Uterus (tissue), 3 donors: ENCODE measurements at regions not wholly inside any gene's neighbourhood (a gene's known extent, or its start where the extent isn't known, plus 50 kb on each side); places are given as distances from the start of the nearest gene placed in this dataset.

ENCODE experiments used
- DNase-seq, 2 donors: peaks; one replicate each; pipeline ENCODE4 v3.0.0-alpha.2; 2019 to 2020
- H3K27ac ChIP-seq, 2 donors: fragments of 200-600 bp; sonication (generic); 1 replicate in 1 of 2; 2 replicates in 1 of 2; pipeline ENCODE4 v1.5.1; 2016 to 2018
- H3K27me3 ChIP-seq, 2 donors: fragments of 200-600 bp; sonication (generic); one replicate each; pipeline ENCODE4 v1.5.1; 2018 to 2019; ENCODE audit warnings: control low read depth in 1 of 2
- H3K36me3 ChIP-seq, 2 donors: fragments of 200-600 bp; sonication (generic); one replicate each; pipeline ENCODE4 v1.5.1; 2019; ENCODE audit warnings: control low read depth in 1 of 2
- H3K4me1 ChIP-seq, 2 donors: fragments of 200-600 bp; sonication (generic); one replicate each; pipeline ENCODE4 v1.5.1; 2018 to 2019; ENCODE audit warnings: control low read depth in 1 of 2
- H3K4me3 ChIP-seq, 2 donors: fragments of 200-600 bp; sonication (generic); 1 replicate in 1 of 2; 2 replicates in 1 of 2; pipeline ENCODE4 v1.5.1; 2018 to 2019; ENCODE audit warnings: mild to moderate bottlenecking in 1 of 2
- H3K9me3 ChIP-seq, 2 donors: fragments of 200-600 bp; sonication (generic); one replicate each; pipeline ENCODE4 v1.5.1; 2019; ENCODE audit warnings: control low read depth in 1 of 2
- CTCF ChIP-seq, 4 experiments: fragments of 200-600 bp in 2 of 4; fragments of 450-650 bp in 2 of 4; sonication (generic) in 2 of 4; IDR thresholded peaks; one replicate each; pipeline ENCODE4 v1.5.1; 2016 to 2019; ENCODE audit warnings: antibody characterized with exemption in 4 of 4, mild to moderate bottlenecking in 2 of 4, moderate library complexity in 1 of 4
- POLR2A ChIP-seq, 2 donors: fragments of 450-650 bp; IDR thresholded peaks; one replicate each; pipeline ENCODE4 v1.6.1; 2016; ENCODE audit warnings: antibody characterized with exemption in 2 of 2, mild to moderate bottlenecking in 1 of 2, moderate library complexity in 1 of 2
- intact Hi-C: fragments of 100-400 bp; cut with DNase I; formaldehyde crosslinking; loops from one replicate; pipeline ENCODE4 v1.15.1; 2023; ENCODE audit warnings: low total_unique reads
- donor health status: DM: yes; HTN: yes; CAD: no.

DNA sequence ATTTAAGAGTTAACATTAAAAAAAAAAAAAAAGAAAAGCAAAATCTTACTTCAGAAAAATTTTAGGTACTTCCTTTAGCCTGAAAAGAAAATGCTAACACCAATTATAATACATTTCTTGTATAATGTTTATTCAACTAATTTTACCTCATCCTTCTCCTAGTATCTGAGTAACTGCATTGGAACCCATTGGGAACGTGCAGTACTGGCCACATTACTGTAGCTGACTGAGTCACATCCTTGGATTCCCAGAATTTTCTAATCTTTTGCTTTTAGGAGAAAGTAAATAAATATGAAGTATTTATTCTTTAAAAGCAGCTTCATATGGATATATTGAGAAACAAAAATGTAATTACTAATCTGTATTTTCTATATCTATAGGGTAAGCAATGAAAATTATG, 82.6 kb upstream of the SLITRK2 start:
- no peak overlapping the region for H3K27ac ChIP-seq

GRCh38 chrX:145751943-145752342, 65.7 kb upstream of the SLITRK2 start:
- Histone ChIP-seq H3K27me3 (no peaks in the 10 kb centered on the region), H3K27ac (no peak overlapping the region), H3K4me1 (no peaks in the 10 kb centered on the region), H3K4me3 (no peak overlapping the region), H3K36me3 (no peaks in the 10 kb centered on the region), H3K9me3 (no peaks in the 10 kb centered on the region)
- intact Hi-C loops, result no loop called here
- TF ChIP-seq CTCF (IDR thresholded peaks at IDR 0.05) (no peak), POLR2A (IDR thresholded peaks at IDR 0.05) (no peak)
- no peak for DNase-seq

More for the DNA sequence above, 82.6 kb upstream of the SLITRK2 start:
- no peak overlapping the region for H3K4me3 ChIP-seq
- no peaks in the 10 kb centered on the region for H3K36me3 ChIP-seq
- intact Hi-C loops, result no loop called here
- no peaks in the 10 kb centered on the region for H3K27me3 ChIP-seq
- no peaks in the 10 kb centered on the region for H3K4me1 ChIP-seq
- H3K9me3 ChIP-seq, result no peaks in the 10 kb centered on the region
- no peak for DNase-seq
- TF ChIP-seq CTCF (IDR thresholded peaks at IDR 0.05) (no peak), POLR2A (IDR thresholded peaks at IDR 0.05) (no peak)
